ENCODE measurements at regions not wholly inside any gene's neighbourhood (a gene's known extent, or its start where the extent isn't known, plus 50 kb on each side); places are given as distances from the start of the nearest gene placed in this dataset.
"Not testable (repeated sequence)": the region's sequence is repeated elsewhere in the genome, so short reads cannot be mapped to it uniquely, and the experiment has no call there.

DNA sequence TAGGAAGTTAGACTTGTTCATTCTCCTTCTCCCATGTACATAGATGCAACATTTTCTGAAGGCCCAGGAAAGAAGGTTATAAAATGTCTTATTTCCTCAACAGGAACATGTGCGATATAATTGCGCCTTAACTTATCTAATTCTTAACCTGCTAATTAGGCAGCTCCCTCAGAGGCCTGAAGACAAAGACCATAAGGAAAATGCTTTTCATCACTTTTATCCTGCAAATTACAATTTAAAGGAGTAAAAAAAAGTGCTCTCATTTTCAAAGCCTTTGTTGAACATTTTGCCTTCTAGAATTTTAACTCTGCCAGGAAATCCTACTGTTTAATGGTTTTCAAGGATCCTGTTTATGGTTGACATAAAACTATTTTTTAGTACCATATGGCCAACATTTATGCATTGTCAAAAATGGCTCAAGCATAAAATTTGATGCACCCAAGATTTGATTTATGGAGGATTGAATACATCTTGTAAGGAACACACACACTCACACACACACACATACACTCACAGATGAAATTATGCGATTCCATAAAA is 660.4 kb upstream of the TMEM132C start:
- Histone ChIP-seq H3K27me3 (no peaks in the 10 kb centered on the region), H3K36me3 (no peaks in the 10 kb centered on the region), H3K4me1 (no peaks in the 10 kb centered on the region), H3K9me3 (no peaks in the 10 kb centered on the region), H3K4me3 (no peak overlapping the region), H3K27ac (no peak overlapping the region)
- DNase-seq, result no peak
- TF ChIP-seq, protein P1, sequence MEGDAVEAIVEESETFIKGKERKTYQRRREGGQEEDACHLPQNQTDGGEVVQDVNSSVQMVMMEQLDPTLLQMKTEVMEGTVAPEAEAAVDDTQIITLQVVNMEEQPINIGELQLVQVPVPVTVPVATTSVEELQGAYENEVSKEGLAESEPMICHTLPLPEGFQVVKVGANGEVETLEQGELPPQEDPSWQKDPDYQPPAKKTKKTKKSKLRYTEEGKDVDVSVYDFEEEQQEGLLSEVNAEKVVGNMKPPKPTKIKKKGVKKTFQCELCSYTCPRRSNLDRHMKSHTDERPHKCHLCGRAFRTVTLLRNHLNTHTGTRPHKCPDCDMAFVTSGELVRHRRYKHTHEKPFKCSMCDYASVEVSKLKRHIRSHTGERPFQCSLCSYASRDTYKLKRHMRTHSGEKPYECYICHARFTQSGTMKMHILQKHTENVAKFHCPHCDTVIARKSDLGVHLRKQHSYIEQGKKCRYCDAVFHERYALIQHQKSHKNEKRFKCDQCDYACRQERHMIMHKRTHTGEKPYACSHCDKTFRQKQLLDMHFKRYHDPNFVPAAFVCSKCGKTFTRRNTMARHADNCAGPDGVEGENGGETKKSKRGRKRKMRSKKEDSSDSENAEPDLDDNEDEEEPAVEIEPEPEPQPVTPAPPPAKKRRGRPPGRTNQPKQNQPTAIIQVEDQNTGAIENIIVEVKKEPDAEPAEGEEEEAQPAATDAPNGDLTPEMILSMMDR (IDR thresholded peaks at IDR 0.05), result no peak
- no peak for TF ChIP-seq POLR2A (IDR thresholded peaks at IDR 0.05)
- WGBS, 2 donors, result 89 to 92% methylated on average over 3 of the region's 3 CpGs
- intact Hi-C loops (cut with DNase I), result no loop called here

DNA sequence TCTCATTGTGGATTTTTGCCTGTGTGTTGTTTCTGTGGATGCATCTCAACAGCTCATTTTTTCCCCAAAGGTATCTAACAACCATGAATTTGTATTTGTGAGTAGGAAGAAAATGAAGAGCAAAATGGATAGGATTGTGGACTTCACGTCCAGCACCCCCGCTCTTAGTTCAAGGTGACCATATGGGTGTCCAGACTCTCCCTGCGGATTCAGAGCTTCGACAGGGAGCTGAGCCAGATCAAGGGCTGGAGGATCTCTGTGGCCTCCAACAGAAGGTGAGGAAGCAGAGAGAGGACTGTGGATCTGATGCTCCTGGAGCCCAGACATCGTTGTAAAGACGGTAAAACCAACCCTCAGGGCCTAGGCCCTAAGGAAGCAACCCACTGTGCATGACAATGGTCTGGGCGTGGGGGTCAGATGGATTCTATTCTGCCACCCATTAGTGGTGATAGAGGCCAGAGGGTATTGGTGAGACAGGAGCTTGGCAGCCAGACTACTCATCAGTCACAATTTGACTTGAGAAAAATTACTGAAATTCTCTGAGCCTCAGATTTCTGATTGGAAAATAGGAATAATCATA is 659.7 kb upstream of the TMEM132C start:
- Histone ChIP-seq H3K36me3 (no peaks in the 10 kb centered on the region), H3K9me3 (no peaks in the 10 kb centered on the region), H3K4me1 (no peaks in the 10 kb centered on the region), H3K27me3 (no peaks in the 10 kb centered on the region), H3K27ac (no peak overlapping the region), H3K4me3 (no peak overlapping the region)
- intact Hi-C loops (cut with DNase I), result no loop called here
- TF ChIP-seq POLR2A (IDR thresholded peaks at IDR 0.05), result no peak
- TF ChIP-seq, protein P1 (IDR thresholded peaks at IDR 0.05), result no peak
- no peak for DNase-seq
- WGBS, 2 donors, result 58 to 94% methylated on average over 3 to 4 of the region's 7 CpGs

DNA sequence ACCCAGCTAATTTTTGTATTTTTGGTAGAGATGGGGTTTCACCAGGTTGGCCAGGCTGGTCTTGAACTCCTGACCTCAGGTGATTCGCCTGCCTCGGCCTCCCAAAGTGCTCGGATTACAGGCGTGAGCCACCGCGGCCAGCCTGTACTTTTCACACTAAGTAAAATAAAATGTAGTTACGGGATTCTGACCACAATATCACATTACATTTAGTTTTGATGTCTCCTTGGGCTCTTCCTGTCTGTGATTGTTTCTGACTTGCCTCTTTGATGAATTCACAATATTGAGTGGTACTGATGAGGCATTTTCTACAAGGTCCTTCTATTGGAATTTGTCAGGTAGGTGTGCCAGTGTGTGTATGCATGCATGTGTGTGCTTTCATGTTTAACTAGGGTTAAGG is 658.6 kb upstream of the TMEM132C start:
- intact Hi-C loops (cut with DNase I); H3K4me3 ChIP-seq; H3K27me3 ChIP-seq; H3K27ac ChIP-seq; DNase-seq; H3K9me3 ChIP-seq; H3K36me3 ChIP-seq; H3K4me1 ChIP-seq: not testable (repeated sequence)
- 84 to 92% methylated on average over 7 of the region's 7 CpGs for WGBS, 2 donors

DNA sequence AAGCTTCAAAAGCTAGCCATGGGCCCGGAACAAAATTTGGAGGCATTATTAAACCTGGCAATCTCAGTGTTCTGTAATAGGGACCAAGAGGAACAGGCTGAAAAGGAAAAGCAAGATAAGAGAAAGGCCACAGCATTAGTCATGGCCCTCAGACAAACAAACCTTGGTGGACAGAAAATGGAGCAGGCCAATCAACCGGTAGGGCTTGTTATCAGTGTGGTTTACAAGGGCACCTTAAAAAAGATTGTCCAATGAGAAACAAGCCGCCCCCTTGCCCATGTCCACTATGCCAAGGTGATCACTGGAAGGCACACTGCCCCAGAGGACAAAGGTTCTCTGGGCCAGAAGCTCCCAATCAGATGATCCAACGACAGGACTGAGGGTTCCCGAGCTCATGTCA is 653.9 kb upstream of the TMEM132C start:
- DNase-seq, result no peak
- H3K9me3 ChIP-seq, result no peaks in the 10 kb centered on the region
- intact Hi-C loops (cut with DNase I), result no loop called here

DNA sequence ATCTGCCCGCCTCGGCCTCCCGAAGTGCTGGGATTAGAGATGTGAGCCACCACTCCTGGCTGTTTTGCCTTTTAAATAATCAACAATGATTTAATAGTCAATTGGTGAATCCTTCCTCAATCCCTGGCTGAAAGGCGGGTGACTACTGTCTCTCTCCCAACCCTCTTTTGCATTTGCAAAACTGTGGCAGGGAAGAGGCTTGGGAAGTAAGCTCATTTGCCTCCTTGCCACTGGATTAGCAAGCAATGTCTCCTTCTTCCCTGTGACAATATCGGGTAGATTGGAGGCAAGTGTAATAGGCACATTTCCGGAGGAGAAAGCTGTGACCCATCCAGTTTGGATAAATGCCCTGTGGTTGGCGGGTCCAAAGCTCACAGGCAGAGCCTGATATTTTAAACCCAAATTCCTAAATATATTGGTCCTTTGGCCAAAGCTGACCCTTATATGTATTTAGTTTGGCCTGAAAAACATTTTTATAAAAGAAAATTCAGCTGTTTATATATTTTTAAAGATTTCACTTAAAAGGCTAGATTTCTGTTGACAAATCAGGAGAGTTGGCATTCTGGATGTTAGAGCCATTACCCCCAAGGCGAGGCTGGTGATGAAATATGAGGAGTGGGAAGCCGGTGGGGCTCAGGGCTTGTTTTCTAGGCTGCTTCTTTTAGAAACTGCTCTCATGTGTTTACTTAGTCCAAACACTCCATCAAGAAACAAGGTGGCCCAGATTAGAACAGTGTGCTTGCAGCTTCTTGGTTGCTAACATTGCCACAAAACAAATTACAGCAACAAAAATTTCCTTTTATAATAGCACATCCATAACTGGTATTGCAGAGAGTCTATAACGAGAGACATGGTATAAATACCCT is 646.9 kb upstream of the TMEM132C start:
- H3K27ac ChIP-seq, result no peak overlapping the region
- no peaks in the 10 kb centered on the region for H3K9me3 ChIP-seq
- H3K36me3 ChIP-seq, result no peaks in the 10 kb centered on the region
- TF ChIP-seq, protein P1 (IDR thresholded peaks at IDR 0.05), result no peak
- TF ChIP-seq POLR2A (IDR thresholded peaks at IDR 0.05), result no peak
- no peak for DNase-seq
- H3K4me3 ChIP-seq, result no peak overlapping the region
- 49 to 56% methylated on average over 10 of the region's 10 CpGs for WGBS, 2 donors
- no peaks in the 10 kb centered on the region for H3K4me1 ChIP-seq
- H3K27me3 ChIP-seq, result no peaks in the 10 kb centered on the region
- intact Hi-C loops (cut with DNase I), result no loop called here

More for the DNA sequence above, 653.9 kb upstream of the TMEM132C start:
- TF ChIP-seq, protein P1 (IDR thresholded peaks at IDR 0.05), result no peak
- H3K27ac ChIP-seq, result no peak overlapping the region
- H3K27me3 ChIP-seq, result no peaks in the 10 kb centered on the region
- 67 to 78% methylated on average over 5 of the region's 5 CpGs for WGBS, 2 donors
- H3K4me1 ChIP-seq, result no peaks in the 10 kb centered on the region
- no peaks in the 10 kb centered on the region for H3K36me3 ChIP-seq
- no peak overlapping the region for H3K4me3 ChIP-seq
